Peyer's patch (tissue), 4 donors: ENCODE measurements at regions not wholly inside any gene's neighbourhood (a gene's known extent, or its start where the extent isn't known, plus 50 kb on each side); places are given as distances from the start of the nearest gene placed in this dataset.

Experiments
- CTCF ChIP-seq, 6 experiments: fragments of 450-650 bp in 4 of 6; fragments of 200-600 bp in 2 of 6; sonication (generic) in 1 of 6; IDR thresholded peaks; one replicate each; pipeline ENCODE4 v1.5.1; 2017 to 2019; ENCODE audit warnings: antibody characterized with exemption in 6 of 6, mild to moderate bottlenecking in 3 of 6, moderate library complexity in 1 of 6
- POLR2A ChIP-seq, 2 donors: fragments of 450-650 bp; IDR thresholded peaks; one replicate each; pipeline ENCODE4 v1.5.1; 2017; ENCODE audit warnings: antibody characterized with exemption in 2 of 2, mild to moderate bottlenecking in 2 of 2, moderate library complexity in 2 of 2

GRCh38 chr6:167679122-167679736, 147.5 kb upstream of the AFDN start:
- TF ChIP-seq CTCF (IDR thresholded peaks at IDR 0.05) (no peak), POLR2A (IDR thresholded peaks at IDR 0.05) (no peak)
